ENCODE measurements at regions not wholly inside any gene's neighbourhood (a gene's known extent, or its start where the extent isn't known, plus 50 kb on each side); places are given as distances from the start of the nearest gene placed in this dataset.

- TF ChIP-seq, protein P1, sequence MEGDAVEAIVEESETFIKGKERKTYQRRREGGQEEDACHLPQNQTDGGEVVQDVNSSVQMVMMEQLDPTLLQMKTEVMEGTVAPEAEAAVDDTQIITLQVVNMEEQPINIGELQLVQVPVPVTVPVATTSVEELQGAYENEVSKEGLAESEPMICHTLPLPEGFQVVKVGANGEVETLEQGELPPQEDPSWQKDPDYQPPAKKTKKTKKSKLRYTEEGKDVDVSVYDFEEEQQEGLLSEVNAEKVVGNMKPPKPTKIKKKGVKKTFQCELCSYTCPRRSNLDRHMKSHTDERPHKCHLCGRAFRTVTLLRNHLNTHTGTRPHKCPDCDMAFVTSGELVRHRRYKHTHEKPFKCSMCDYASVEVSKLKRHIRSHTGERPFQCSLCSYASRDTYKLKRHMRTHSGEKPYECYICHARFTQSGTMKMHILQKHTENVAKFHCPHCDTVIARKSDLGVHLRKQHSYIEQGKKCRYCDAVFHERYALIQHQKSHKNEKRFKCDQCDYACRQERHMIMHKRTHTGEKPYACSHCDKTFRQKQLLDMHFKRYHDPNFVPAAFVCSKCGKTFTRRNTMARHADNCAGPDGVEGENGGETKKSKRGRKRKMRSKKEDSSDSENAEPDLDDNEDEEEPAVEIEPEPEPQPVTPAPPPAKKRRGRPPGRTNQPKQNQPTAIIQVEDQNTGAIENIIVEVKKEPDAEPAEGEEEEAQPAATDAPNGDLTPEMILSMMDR (IDR thresholded peaks at IDR 0.05; ENCODE audit: insufficient read depth, low read depth, low read length): no peak
- TF ChIP-seq EZH2 (IDR thresholded peaks at IDR 0.05; ENCODE audit: insufficient read depth, low read length): no peak
Observed at GRCh38 chr2:185373229-185373628, 365.4 kb upstream of the FSIP2 start.
